ENCODE measurements at regions not wholly inside any gene's neighbourhood (a gene's known extent, or its start where the extent isn't known, plus 50 kb on each side); places are given as distances from the start of the nearest gene placed in this dataset.

DNA sequence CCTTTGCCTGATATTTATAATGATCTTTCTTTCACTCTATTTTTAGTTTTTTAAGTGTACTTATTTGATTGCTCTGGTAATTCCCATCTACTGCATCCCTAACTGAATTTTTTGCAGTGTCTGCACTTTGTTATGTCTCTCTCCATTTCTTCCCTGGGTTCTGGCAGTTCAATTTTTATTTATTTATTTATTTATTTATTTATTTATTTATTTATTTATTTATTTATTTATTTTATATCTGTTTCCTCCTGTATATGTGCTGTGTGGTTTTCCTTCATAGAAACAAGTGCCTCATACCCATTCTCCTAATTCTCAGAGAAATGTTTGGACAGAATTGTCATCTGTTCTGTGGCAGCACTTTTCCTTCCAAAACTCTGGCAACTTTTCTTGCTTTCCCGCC, 2370.8 kb upstream of the WWC1 start:
- TF ChIP-seq, protein P1, sequence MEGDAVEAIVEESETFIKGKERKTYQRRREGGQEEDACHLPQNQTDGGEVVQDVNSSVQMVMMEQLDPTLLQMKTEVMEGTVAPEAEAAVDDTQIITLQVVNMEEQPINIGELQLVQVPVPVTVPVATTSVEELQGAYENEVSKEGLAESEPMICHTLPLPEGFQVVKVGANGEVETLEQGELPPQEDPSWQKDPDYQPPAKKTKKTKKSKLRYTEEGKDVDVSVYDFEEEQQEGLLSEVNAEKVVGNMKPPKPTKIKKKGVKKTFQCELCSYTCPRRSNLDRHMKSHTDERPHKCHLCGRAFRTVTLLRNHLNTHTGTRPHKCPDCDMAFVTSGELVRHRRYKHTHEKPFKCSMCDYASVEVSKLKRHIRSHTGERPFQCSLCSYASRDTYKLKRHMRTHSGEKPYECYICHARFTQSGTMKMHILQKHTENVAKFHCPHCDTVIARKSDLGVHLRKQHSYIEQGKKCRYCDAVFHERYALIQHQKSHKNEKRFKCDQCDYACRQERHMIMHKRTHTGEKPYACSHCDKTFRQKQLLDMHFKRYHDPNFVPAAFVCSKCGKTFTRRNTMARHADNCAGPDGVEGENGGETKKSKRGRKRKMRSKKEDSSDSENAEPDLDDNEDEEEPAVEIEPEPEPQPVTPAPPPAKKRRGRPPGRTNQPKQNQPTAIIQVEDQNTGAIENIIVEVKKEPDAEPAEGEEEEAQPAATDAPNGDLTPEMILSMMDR (IDR thresholded peaks at IDR 0.05): no peak

DNA sequence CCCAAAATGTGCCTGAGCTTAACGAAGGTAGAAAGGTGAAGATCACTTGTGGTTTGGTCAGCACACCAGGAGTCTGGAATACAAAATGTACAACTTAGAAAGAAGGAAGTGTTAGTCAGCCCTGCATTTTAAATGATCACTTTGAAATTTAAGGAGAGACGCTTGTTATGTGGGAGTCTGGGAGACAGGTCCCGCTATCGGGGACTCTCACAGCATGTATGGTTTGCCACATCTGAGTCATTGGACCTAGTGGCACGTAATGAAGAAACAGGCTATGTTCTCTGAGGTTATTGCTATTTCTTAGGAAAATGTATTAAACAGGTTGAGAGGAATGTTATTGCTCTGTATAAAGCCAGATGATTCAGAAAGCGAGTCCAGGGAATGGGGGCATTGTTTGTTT, 2362.5 kb upstream of the WWC1 start:
- TF ChIP-seq, protein P1 (IDR thresholded peaks at IDR 0.05): no peak

DNA sequence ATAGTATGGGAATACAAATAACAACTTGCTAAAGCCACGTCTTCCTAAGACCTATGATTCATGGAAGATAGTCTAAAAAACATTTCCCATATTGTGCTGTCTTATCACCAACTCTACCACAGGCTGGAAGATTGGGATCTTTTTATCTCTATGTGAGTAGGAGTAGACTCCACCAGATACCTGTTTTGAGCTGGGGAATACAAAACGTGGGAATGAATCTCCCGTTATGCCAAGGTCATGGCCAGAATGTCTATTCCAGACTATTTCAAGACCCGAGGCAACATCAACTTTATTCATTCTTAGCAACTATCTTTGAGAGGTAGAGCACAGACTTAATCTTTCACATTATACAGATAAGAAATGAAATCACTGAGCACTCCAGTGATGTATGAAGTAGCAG, 2350.9 kb upstream of the WWC1 start:
- TF ChIP-seq, protein P1 (IDR thresholded peaks at IDR 0.05): no peak

DNA sequence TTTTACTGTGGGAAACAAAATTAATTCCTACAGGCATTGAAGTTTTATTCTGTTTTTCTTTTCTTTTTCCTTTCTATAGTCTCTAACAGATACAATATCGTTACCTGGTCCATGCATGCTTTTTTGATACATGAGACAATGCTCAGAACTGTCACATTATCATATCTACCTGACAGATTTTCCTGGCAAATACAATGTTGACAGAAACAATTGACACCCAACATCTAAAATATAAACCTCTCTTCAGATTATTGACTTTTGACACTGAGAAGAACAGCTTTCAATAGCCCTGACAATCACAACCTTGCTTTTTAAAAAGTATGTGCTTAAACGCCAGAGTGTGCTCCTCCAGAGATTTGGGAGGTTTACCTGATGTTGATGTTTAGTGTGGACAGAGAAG, 2334.6 kb upstream of the WWC1 start:
- TF ChIP-seq, protein P1 (IDR thresholded peaks at IDR 0.05): no peak

DNA sequence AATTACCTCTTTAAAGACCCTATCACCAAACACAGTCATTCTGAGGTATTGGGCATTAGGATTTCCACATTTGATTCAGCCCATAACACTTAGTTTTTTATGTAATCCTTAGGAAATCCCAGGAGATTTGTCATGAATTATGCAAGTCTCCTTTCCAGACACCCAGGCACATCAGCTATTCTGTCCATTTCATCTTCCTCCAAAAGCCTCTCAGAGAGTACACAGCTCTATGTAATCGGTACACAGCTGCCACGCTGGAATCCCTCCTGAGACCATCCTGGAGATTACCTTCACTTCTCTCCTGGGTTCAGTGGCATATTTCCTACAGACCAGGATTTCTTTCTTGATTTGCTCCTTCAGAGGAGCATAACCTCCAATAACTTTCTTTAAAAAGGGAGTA, 2309.8 kb upstream of the WWC1 start:
- TF ChIP-seq, protein P1 (IDR thresholded peaks at IDR 0.05): no peak

DNA sequence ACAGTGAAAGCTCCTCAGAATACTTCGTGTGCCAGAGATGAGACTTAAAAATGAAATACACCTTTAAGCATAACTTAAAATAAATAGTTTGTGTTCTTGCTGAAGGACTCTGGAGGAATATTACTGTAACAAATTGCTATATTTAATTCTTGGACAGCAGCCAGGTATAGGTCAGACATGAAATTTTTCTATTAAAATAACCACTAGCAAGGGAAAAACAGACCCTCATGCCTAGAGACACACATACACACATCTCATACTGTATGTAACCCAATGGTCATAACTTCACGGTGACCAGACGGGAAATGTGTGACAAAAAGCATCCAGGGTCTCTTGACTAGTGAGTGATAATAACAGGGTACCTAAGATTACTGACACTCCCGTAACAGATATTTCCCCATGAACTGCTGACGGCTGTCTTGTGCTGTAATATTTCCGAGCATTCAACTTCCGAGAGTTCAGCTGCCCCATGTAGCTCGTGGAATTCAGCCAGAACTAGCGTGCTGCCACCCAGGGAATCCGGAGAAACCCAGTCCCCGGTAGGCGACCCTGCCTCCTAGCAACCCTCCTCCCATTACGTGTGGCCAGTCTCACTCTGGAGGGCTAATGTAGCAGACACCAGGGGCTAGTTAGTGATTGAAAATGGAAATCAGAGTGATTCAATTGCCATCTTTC, 2295.1 kb upstream of the WWC1 start:
- TF ChIP-seq, protein P1 (IDR thresholded peaks at IDR 0.05): no peak

DNA sequence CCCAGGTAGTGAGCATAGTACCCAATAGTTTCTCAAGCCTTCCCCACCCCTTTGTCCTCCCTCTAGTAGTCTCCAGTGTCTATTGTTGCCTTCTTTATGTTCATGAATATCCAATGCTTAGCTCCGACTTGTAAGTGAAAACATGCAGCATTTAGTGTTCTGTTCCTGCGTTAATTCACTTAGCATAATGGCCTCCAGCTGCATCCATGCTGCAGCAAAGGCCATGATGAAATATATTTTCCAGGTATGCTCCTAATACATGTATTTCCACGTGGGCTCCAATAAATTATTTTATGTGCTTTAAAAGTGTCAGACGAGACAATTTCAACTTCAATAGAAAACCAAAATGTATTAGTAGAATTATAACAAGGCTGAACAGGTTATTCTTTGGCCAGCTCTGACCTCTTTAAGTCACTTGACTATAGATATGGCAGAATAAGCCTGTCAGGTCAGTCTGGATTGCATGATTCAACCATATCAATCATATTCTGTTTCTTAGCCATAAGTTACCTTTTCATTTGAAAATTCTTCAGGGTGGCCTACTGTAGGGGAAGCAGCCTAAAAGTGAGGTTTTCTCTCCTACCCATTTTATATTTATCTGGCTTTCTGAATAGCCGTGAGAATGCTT, 2291.6 kb upstream of the WWC1 start:
- TF ChIP-seq, protein P1 (IDR thresholded peaks at IDR 0.05): no peak

All from LNCAP (cell line).